CD4-positive, alpha-beta T cell treated with Interleukin-21 for 1 hour (primary cell): ENCODE measurements at regions not wholly inside any gene's neighbourhood (a gene's known extent, or its start where the extent isn't known, plus 50 kb on each side); places are given as distances from the start of the nearest gene placed in this dataset.

Experiments
- DNase-seq: peaks from one replicate; pipeline ENCODE4 v3.0.0-alpha.2; 2020

GRCh38 chr11:45336136-45336535 is 50.0 kb upstream of the SYT13 start:
- no peak for DNase-seq
